ENCODE measurements at regions not wholly inside any gene's neighbourhood (a gene's known extent, or its start where the extent isn't known, plus 50 kb on each side); places are given as distances from the start of the nearest gene placed in this dataset.

- Mint-ChIP-seq H3K4me3 (no peak overlapping the region), H3K36me3 (ENCODE audit: insufficient read depth) (no peaks in the 10 kb centered on the region)
- ATAC-seq: no peak
Observed at GRCh38 chr12:92369636-92370035, 224.0 kb upstream of the BTG1 start.

DNA sequence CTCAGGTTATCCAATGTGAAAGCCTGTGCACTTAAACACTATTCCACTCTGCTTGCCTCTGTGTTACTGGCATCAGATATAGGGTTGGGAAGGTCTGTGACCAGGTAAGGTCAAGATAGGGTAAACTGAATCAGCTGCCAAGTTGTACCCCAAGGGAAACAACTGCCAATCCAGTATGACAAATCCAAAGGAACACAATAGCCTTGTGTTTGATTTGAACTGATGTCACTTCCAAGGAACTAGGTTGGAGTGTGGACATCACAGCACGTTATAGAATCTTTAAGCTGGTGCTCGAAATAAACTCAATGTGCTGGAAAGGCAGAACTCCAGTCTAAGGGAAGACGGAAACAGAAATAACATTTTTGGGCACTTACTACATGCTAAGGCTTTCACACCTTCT, 223.4 kb upstream of the BTG1 start:
- ATAC-seq: no peak
- peaks cover 29% of the 10 kb centered on the region for H3K4me1 Mint-ChIP-seq (ENCODE audit: low read depth)
- DNase-seq: no peak
- H3K4me3 Mint-ChIP-seq: no peak overlapping the region
- no peaks in the 10 kb centered on the region for H3K27me3 Mint-ChIP-seq (ENCODE audit: low read depth)
- H3K36me3 Mint-ChIP-seq (ENCODE audit: insufficient read depth): no peaks in the 10 kb centered on the region
- H3K9me3 Mint-ChIP-seq: peaks cover 7% of the 10 kb centered on the region

More at GRCh38 chr12:92369636-92370035, 224.0 kb upstream of the BTG1 start:
- Mint-ChIP-seq H3K27me3 (ENCODE audit: low read depth) (no peaks in the 10 kb centered on the region), H3K9me3 (peaks cover 7% of the 10 kb centered on the region), H3K4me1 (ENCODE audit: low read depth) (peaks cover 24% of the 10 kb centered on the region)
- no peak for DNase-seq

- peaks cover 53% of the 10 kb centered on the region for H3K4me1 Mint-ChIP-seq (ENCODE audit: low read depth)
- H3K36me3 Mint-ChIP-seq (ENCODE audit: insufficient read depth): no peaks in the 10 kb centered on the region
Observed at GRCh38 chr12:92365836-92366235, 220.2 kb upstream of the BTG1 start.

DNA sequence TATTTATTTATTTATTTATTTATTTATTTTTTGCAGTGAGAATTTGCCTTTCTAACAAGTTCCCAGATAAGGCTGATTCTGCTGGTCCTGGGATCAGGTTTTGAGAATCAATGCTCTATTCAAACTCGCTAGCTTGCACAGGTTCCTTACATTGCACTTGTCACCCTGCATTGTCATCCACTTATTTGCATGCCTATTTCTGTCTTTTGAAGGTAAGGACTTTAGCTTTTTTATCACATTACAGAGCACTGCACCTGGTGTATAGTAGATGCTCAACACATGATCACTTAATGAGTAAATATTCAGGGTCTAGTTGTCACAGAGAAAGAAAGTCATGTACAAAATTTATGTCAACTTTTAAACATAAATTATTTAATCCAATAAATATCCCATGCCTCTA, 219.7 kb upstream of the BTG1 start:
- Mint-ChIP-seq H3K27me3 (ENCODE audit: low read depth) (no peaks in the 10 kb centered on the region), H3K4me3 (no peak overlapping the region), H3K36me3 (ENCODE audit: insufficient read depth) (no peaks in the 10 kb centered on the region), H3K4me1 (ENCODE audit: low read depth) (peaks cover 53% of the 10 kb centered on the region), H3K9me3 (peaks cover 27% of the 10 kb centered on the region)
- ATAC-seq (no peak), DNase-seq (no peak)

More at GRCh38 chr12:92365836-92366235, 220.2 kb upstream of the BTG1 start:
- DNase-seq: no peak
- no peak overlapping the region for H3K4me3 Mint-ChIP-seq
- no peaks in the 10 kb centered on the region for H3K27me3 Mint-ChIP-seq (ENCODE audit: low read depth)
- no peak for ATAC-seq
- peaks cover 22% of the 10 kb centered on the region for H3K9me3 Mint-ChIP-seq

DNA sequence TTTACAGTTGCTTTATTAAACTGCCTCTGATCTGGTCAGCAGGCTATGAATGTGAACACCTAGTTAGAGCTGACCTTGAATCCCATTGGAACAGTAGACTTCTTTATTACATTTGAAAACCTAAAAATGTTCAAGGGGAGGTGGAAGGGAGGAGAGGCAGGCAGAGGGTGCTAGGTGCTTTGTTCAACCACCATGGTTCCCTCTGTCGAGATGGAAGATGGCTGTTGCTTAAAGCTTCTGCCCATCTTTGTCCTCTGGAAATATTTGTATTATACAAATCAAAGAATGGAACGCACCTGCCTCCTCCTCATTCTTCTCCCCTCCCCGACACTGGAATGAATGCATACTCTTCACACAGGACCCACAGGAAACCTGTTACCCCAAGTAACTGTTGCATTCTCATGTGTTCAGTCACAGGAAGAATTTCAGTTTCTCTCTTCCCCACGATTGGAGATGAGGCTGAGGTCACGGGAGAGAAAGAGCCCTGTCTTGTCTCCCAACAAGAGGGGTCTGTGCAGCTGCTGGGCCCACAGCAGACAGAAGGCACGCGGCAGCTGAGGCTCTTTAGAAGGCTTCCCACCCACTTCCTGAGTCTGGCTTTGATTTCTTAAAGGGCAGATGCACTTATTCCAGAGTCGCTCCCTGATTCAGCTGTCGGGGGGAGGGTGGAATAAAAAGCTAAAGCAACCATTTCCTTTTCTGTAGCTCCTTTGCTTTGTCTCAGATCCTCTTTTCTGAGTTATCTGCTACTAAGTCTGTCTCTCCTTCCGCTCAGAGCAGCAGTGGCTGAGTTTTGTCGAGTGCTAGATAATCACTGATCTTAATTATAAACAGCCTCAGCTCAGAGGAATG, 217.9 kb upstream of the BTG1 start:
- DNase-seq (peak; percentile 46), ATAC-seq (peak; percentile 57 to 71)
- Mint-ChIP-seq H3K4me1 (ENCODE audit: low read depth) (peaks cover 67% of the 10 kb centered on the region), H3K9me3 (peaks cover 42% of the 10 kb centered on the region), H3K27me3 (ENCODE audit: low read depth) (no peaks in the 10 kb centered on the region), H3K36me3 (ENCODE audit: insufficient read depth) (peaks cover 5% of the 10 kb centered on the region), H3K4me3 (peak overlapping the region; percentile 59)

GRCh38 chr12:92362785-92363184, 217.1 kb upstream of the BTG1 start:
- H3K27me3 Mint-ChIP-seq (ENCODE audit: low read depth): no peaks in the 10 kb centered on the region

GRCh38 chr12:92362126-92362525, 216.5 kb upstream of the BTG1 start:
- no peak for ATAC-seq

More at GRCh38 chr12:92362785-92363184, 217.1 kb upstream of the BTG1 start:
- no peak for DNase-seq
- Mint-ChIP-seq H3K9me3 (peaks cover 42% of the 10 kb centered on the region), H3K36me3 (ENCODE audit: insufficient read depth) (peaks cover 5% of the 10 kb centered on the region), H3K4me3 (no peak overlapping the region), H3K4me1 (ENCODE audit: low read depth) (peaks cover 70% of the 10 kb centered on the region)
- ATAC-seq: peak in 1 of 2 donors; percentile 9

GRCh38 chr12:92360543-92360942, 214.9 kb upstream of the BTG1 start:
- Mint-ChIP-seq H3K4me1 (ENCODE audit: low read depth) (peaks cover 75% of the 10 kb centered on the region), H3K27me3 (ENCODE audit: low read depth) (no peaks in the 10 kb centered on the region), H3K9me3 (peaks cover 49% of the 10 kb centered on the region), H3K4me3 (no peak overlapping the region), H3K36me3 (ENCODE audit: insufficient read depth) (peaks cover 5% of the 10 kb centered on the region)
- no peak for DNase-seq
- ATAC-seq: peak; percentile 48 to 54

More at GRCh38 chr12:92362126-92362525, 216.5 kb upstream of the BTG1 start:
- H3K36me3 Mint-ChIP-seq (ENCODE audit: insufficient read depth): peaks cover 5% of the 10 kb centered on the region
- H3K4me3 Mint-ChIP-seq: no peak overlapping the region
- H3K9me3 Mint-ChIP-seq: peaks cover 43% of the 10 kb centered on the region
- no peaks in the 10 kb centered on the region for H3K27me3 Mint-ChIP-seq (ENCODE audit: low read depth)
- peaks cover 72% of the 10 kb centered on the region for H3K4me1 Mint-ChIP-seq (ENCODE audit: low read depth)
- DNase-seq: no peak

GRCh38 chr12:92359581-92360209, 214.0 kb upstream of the BTG1 start:
- ATAC-seq: no peak
- Mint-ChIP-seq H3K4me3 (no peak overlapping the region), H3K36me3 (ENCODE audit: insufficient read depth) (peaks cover 5% of the 10 kb centered on the region), H3K9me3 (peaks cover 50% of the 10 kb centered on the region), H3K4me1 (ENCODE audit: low read depth) (peaks cover 72% of the 10 kb centered on the region), H3K27me3 (ENCODE audit: low read depth) (no peaks in the 10 kb centered on the region)
- DNase-seq: no peak

GRCh38 chr12:92357584-92358261, 212.1 kb upstream of the BTG1 start:
- peaks cover 53% of the 10 kb centered on the region for H3K4me1 Mint-ChIP-seq (ENCODE audit: low read depth)
- peaks cover 5% of the 10 kb centered on the region for H3K36me3 Mint-ChIP-seq (ENCODE audit: insufficient read depth)
- peaks cover 50% of the 10 kb centered on the region for H3K9me3 Mint-ChIP-seq
- H3K4me3 Mint-ChIP-seq: no peak overlapping the region
- no peak for DNase-seq
- no peaks in the 10 kb centered on the region for H3K27me3 Mint-ChIP-seq (ENCODE audit: low read depth)
- ATAC-seq: no peak

GRCh38 chr12:92356425-92356824, 210.8 kb upstream of the BTG1 start:
- Mint-ChIP-seq H3K4me1 (ENCODE audit: low read depth) (peaks cover 44% of the 10 kb centered on the region), H3K36me3 (ENCODE audit: insufficient read depth) (peaks cover 5% of the 10 kb centered on the region), H3K27me3 (ENCODE audit: low read depth) (no peaks in the 10 kb centered on the region), H3K9me3 (peaks cover 39% of the 10 kb centered on the region), H3K4me3 (no peak overlapping the region)
- DNase-seq: no peak
- ATAC-seq: no peak

DNA sequence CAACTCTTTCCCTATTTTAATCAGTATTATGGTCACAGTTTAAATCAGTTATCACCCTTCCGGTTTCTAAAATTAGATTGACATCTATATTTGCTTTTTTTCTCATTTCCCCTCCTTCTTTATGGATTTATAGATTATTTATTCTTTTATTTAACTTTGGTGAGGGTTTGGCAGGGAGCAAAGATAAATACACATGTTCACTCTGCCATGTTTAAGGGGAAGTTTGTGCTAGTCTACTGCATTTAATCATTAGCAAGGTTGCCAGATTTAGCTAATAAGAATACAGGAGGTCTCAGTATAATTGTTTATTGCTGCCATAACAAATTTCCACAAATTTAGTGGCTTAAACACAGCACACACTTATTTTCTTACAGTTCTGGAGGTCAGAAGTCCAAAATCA, 204.0 kb upstream of the BTG1 start:
- H3K4me3 Mint-ChIP-seq: no peak overlapping the region
- H3K9me3 Mint-ChIP-seq: peaks cover 3% of the 10 kb centered on the region
- DNase-seq (no peak), ATAC-seq (no peak)
- H3K27me3 Mint-ChIP-seq (ENCODE audit: low read depth): no peaks in the 10 kb centered on the region
- H3K36me3 Mint-ChIP-seq (ENCODE audit: insufficient read depth): no peaks in the 10 kb centered on the region
- peaks cover 4% of the 10 kb centered on the region for H3K4me1 Mint-ChIP-seq (ENCODE audit: low read depth)

- DNase-seq: no peak
- H3K9me3 Mint-ChIP-seq: peaks cover 3% of the 10 kb centered on the region
- no peak overlapping the region for H3K4me3 Mint-ChIP-seq
- no peaks in the 10 kb centered on the region for H3K27me3 Mint-ChIP-seq (ENCODE audit: low read depth)
- peaks cover 14% of the 10 kb centered on the region for H3K4me1 Mint-ChIP-seq (ENCODE audit: low read depth)
- ATAC-seq: no peak
- H3K36me3 Mint-ChIP-seq (ENCODE audit: insufficient read depth): no peaks in the 10 kb centered on the region
Observed at GRCh38 chr12:92342574-92342973, 196.9 kb upstream of the BTG1 start.

DNA sequence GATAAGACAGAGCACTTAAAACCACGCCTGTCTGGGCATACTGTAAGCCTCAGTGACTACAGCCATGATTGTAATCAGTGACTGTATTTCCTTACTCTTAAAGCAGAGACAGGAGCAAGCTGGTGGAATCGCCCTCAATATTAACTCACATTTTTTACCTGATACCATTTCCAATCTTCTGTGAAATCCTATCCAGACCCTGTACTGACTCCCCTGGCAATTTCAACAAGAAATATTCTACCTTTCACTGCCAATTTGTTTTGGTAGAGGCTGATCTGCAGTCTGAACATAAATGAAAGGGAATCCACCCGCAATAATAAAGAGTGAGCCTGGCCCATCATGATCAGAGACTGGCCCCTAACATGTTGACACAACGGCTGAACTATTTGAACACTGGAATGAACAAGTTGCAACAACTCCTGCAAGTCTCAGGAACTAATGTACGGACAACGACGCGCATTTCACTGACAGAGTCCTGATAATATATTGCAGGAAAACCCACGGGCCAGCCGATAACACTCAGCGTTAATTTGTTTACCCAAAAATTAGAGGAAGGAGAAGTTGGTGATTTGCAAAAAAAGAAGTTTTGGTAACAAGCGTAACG, 195.5 kb upstream of the BTG1 start:
- DNase-seq: no peak
- peak; percentile 65 to 79 for ATAC-seq
- H3K4me3 Mint-ChIP-seq: peak overlapping the region; percentile 40
- no peaks in the 10 kb centered on the region for H3K27me3 Mint-ChIP-seq (ENCODE audit: low read depth)
- H3K36me3 Mint-ChIP-seq (ENCODE audit: insufficient read depth): no peaks in the 10 kb centered on the region
- no peaks in the 10 kb centered on the region for H3K9me3 Mint-ChIP-seq
- peaks cover 17% of the 10 kb centered on the region for H3K4me1 Mint-ChIP-seq (ENCODE audit: low read depth)

Measured in activated T-cell treated with anti-CD3 and anti-CD28 coated beads, Interleukin-2, amount 50 U/mL, for 4 hours (primary cell).